GM21447 (cell line): ENCODE measurements at regions not wholly inside any gene's neighbourhood (a gene's known extent, or its start where the extent isn't known, plus 50 kb on each side); places are given as distances from the start of the nearest gene placed in this dataset.
A peak's percentile ranks its signal among the peaks of the same experiment; 100 is the strongest.

Experiments
- ATAC-seq: cut with Tn5 transposase; IDR thresholded peaks from one replicate; pipeline ENCODE4 v1.9.1; 2021; ENCODE audit not compliant: unreplicated experiment

DNA sequence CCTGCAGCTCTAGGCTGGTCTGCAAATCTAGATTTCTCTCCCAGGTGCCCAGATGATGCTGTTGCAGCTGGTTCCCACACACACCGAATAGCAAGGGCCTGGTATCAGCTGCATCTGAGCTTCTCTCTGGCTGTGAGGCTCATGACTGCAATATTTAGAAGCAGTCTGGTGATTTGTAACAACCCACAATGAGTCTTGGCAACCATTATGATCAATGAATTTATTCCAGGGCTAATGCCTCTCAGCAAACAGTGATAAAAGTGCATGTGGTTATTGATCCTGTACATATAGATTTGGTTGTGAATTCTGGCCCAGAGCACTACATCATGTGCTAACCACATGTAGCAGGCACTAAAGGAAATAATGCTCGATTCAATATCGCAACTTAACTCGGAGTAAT, 114.3 kb downstream of the ASCL4 start:
- ATAC-seq: no peak

- no peak for ATAC-seq
These were observed 117.5 kb downstream of the ASCL4 start for GRCh38 chr12:107891967-107892366.

DNA sequence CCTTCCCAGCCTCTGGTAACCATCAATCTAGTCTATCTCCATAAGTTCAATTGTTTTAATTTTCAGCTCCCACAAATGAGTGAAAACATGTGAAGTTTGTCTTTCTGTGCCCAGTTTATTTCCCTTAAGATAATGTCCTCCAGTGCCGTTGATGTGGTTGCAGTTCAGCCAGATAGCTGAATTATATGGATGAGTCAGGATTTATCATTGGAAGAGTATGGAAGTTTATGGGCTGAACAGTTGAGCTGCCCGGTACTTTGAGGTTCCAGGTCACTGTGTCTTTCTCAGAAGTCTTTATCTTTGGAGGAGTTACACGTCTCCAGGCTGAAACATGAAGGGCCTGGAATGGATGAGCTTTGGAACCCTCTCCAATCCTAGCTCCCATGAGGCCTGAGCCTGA, 120.1 kb downstream of the ASCL4 start:
- no peak for ATAC-seq

GRCh38 chr12:107895966-107896365, 121.5 kb downstream of the ASCL4 start:
- ATAC-seq: no peak

DNA sequence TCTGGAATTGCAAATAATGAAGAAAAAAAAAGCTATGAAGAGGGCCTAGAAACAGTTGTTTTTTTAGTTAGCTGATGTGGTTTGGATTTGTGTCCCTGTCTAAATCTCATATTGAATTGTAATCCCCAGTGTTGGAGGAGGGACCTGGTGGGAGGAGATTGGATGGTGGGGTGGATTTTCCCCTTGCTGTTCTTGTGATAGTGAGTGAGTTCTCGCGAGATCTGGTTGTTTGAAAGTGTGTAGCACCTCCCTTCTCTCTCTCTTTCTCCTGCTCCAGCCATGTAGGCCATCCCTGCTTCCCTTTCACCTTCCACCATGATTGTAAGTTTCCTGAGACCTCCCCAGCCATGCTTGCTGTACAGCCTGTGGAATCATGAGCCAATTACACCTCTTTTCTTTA, 126.1 kb downstream of the ASCL4 start:
- ATAC-seq: no peak

DNA sequence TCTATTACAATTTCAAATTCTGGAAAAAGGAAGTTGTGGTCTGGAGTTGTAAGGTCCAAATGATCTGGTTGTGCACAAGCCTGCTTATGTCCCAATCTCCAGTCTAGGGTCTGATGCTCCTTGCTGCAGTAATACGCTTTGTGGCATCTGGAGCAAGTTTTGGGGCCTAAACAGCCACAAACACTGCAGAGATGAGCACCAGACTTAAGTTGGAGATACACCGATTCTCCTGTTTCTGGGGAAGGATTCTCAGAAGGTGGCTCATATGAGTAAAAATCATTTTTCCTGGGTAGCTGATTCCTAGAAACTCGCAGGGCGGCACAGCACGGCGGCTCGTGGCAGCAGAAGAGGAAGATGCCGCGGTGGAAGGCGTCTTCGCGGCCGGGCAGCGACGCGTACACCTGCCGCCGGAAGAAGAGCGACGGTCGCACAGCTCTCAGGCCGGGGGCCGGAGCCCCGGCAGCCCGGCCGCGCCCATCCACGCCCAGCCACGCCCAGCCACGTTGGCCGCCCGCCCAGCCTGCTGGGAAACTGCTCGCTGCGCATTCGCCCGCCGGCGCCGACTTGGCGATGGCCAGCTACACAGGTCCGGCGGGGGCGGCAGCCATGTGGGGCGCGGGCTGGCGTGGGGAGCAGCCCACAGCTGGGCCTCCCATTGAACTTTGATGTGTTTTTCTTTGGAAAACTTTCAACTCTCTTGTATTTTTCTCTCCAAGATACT, 129.0 kb downstream of the ASCL4 start:
- peak; percentile 98 for ATAC-seq

DNA sequence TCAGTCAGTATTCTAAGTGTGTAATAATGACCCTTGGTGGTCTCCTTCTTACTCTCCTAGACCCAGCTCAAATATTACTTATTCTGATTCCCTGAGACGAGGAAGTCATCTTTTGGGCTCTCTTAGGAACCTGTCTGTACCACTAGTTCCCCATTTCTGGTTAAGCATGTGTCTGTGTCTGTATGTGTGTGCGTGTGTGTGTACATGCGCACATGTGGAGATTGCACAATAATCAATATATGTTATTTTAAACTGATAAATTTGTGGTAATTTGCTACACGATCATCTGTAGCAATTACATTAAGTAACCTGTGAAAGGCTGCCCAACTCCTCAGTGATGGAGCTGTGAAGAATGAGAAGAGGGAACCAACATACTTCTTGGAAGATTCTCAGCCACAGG, 132.2 kb downstream of the ASCL4 start:
- ATAC-seq: no peak

GRCh38 chr12:107912421-107913004, 138.0 kb downstream of the ASCL4 start:
- ATAC-seq: peak; percentile 86

- ATAC-seq: no peak
These were observed 140.0 kb downstream of the ASCL4 start for GRCh38 chr12:107914460-107914977.

- ATAC-seq: no peak
These were observed 143.7 kb downstream of the ASCL4 start for GRCh38 chr12:107917912-107918800.

GRCh38 chr12:107921062-107921461, 146.6 kb downstream of the ASCL4 start:
- ATAC-seq: no peak

DNA sequence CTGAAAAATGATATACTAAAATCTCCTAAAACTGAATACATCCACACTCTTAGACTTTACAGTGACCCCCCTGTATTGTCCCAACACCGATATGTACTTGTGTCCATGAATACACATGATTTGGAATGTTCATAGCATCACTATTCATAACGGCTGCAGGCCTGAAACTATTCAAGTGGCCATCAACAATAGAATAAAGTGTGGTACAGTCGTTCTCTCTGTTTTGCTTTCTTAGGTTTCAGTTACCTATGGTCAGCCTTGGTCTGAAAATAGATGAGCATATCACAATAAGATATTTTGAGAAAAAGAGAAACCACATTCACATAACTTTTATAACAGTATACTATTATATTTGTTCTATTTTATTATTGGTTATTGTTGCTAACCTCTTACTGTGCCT, 150.6 kb downstream of the ASCL4 start:
- no peak for ATAC-seq

DNA sequence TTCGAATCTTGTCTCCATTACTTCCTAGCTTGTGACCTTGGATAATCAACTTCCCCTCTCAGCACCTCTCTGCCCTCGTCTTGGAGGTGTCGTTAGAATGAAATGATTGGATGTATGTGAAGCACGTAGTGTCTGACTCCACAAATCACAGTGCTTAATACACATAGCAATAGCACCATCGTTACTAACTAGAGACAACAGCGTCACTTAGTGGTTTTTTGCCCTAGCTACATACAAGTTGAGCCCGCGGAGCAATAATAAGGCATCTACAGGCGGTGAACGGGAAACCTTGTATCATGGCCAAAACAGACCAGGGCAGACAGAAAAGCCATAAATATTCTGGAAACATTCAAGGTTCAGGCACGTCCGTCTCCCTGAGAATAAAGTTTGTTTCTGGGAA, 154.9 kb downstream of the ASCL4 start:
- no peak for ATAC-seq

DNA sequence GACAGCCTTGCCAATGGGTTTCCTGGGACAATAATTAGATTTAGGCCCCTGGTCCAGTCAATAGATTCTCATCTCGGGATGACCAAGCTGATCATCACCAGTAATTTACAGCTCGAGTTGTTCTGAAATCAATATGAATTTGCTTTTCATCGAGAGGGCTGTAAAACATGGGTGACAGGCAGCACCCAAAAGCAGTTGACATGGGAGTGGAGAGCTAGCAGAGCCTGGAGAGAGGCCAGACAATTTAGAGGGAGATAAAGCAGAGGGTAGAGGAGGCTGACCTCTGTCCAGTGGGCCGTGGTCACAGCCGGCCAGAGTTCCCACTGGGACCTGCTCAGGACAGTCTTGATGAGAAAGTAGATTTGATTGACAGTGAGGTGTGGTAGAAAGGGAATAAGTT, 157.3 kb downstream of the ASCL4 start:
- ATAC-seq: no peak

GRCh38 chr12:107938446-107938845, 163.9 kb downstream of the ASCL4 start:
- ATAC-seq: no peak

DNA sequence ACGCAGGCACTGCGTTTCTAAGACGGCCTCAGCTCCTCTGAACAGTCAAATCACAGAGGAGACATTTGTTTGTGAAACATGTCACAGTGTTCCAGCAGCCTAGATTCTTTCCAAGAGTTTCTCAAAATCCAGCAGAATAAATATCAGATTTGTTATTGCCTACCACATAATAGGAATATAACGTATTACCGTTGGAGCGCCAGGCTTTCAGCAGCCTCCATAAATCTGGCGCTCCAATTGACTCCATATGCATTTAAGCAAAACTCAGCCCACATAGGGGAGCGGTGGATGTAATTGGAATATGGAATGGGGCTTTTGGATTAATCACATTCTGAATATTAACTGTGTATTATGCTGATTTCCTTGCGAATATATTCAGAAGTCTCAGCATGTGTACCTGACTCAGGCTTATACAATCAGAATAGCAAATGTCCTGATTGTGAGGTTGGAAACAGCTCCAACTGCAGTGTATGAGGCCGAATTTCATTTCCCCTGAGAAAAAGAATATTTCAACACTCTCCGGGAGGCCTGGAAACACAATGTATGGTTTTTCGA, 174.0 kb downstream of the ASCL4 start:
- no peak for ATAC-seq

- no peak for ATAC-seq
These were observed 176.5 kb downstream of the ASCL4 start for GRCh38 chr12:107951024-107951423.

DNA sequence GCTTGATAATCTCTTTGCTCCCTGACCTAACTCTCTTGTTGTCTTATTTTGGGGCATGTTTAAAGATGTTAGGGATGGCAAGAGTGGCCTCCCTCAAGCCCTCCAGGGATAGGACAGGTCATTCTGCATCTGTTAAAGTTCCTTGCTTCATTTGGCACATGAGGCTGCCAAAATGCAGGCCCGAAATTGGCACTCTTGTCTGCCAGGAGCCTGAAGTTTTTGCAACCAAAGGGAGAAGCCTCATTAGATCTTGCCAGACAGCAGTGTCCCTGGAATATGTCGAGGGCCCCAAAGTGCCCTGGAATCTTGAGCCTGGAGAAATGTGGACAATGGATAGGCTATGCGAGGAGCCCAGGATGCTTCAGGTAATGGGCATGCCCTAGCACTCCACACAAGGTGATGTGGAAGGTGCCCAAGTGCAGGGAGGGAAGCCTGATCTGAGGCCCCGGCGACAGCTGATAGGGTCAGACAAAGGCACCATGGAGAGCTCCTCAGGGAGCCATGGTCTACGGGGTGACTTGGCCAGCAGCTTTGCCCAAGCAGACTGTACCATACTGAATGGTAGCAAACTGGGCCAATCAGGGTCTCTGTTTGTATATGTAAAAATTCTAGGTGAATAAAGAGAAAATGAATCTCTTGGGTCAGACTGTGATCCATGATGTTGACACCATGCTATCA, 173.0 kb upstream of the WSCD2 start:
- ATAC-seq: no peak

GRCh38 chr12:107957459-107957858, 171.6 kb upstream of the WSCD2 start:
- no peak for ATAC-seq

- ATAC-seq: no peak
These were observed 165.5 kb upstream of the WSCD2 start for GRCh38 chr12:107963635-107964034.

- no peak for ATAC-seq
These were observed 161.9 kb upstream of the WSCD2 start for GRCh38 chr12:107967170-107967569.
